ENCODE measurements at regions not wholly inside any gene's neighbourhood (a gene's known extent, or its start where the extent isn't known, plus 50 kb on each side); places are given as distances from the start of the nearest gene placed in this dataset.

DNA sequence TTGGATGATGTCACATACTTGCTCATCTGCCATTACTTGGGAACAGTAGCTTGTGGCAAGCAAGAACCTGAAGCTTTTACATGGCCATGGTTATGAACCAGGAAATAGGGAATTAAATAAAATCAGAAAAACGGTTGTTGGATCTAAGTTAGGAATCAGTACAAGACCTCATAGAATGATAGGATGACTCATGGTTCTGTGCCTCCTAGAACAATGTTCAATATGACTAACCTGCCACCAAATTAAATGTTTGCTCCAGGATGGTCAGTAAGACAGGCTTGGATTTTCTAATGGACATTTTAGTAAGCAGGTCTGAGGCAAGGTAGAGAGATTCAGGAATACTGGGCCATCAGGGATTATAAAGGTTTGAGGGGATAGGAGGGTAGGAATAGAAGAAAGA is 218.9 kb downstream of the PLOD2 start:
- H3K9ac ChIP-seq (ENCODE audit: low read length) = no peak overlapping the region
- H3K9me3 ChIP-seq (ENCODE audit: low read length) = no peaks in the 10 kb centered on the region
- no peaks in the 10 kb centered on the region for H4K20me1 ChIP-seq (ENCODE audit: insufficient read depth)
- no peaks in the 10 kb centered on the region for H3K9me2 ChIP-seq (ENCODE audit: insufficient read depth, low read length)
- H3K27me3 ChIP-seq (ENCODE audit: insufficient read depth, low read depth, low read length) = no peaks in the 10 kb centered on the region
- TF ChIP-seq EP300 (conservative IDR thresholded peaks at IDR 0.05; ENCODE audit: poor library complexity, severe bottlenecking) = no peak
- H3K4me3 ChIP-seq (ENCODE audit: low read length) = no peak overlapping the region
- no peak overlapping the region for H3K4me2 ChIP-seq (ENCODE audit: low read length)
- H3K36me3 ChIP-seq (ENCODE audit: insufficient read depth, low read length) = no peaks in the 10 kb centered on the region
- no peak overlapping the region for H2AFZ ChIP-seq (ENCODE audit: low read depth, low read length)
- H3K27ac ChIP-seq (ENCODE audit: low read length) = no peak overlapping the region
- no peaks in the 10 kb centered on the region for H3K79me2 ChIP-seq (replicated peaks; ENCODE audit: insufficient read depth, low read length)
- H3F3A ChIP-seq (ENCODE audit: insufficient read depth, low read length, poor library complexity, severe bottlenecking) = no peaks in the 10 kb centered on the region

DNA sequence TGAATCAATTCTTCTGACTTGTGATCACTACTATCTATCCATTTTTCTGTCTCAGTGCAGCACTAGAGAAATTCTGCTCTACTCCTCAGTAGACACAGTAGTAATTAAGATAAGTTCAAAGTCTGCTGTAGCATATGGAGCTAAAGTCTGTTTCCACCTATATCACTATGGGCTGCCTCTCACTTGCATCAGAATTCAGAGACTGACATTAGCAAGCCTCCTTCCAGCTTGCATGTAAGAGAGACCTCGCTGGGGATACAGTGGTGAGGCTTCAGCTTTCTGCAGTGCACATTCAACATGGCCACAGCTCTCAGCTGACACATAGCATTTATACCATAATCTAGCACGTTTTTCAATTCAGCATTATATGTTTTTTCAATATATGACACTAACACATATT is 217.0 kb downstream of the PLOD2 start:
- no peaks in the 10 kb centered on the region for H3K9me3 ChIP-seq (ENCODE audit: low read length)
- no peaks in the 10 kb centered on the region for H4K20me1 ChIP-seq (ENCODE audit: insufficient read depth)
- H3K79me2 ChIP-seq (replicated peaks; ENCODE audit: insufficient read depth, low read length) = no peaks in the 10 kb centered on the region
- H3K36me3 ChIP-seq (ENCODE audit: insufficient read depth, low read length) = no peaks in the 10 kb centered on the region
- H3K4me2 ChIP-seq (ENCODE audit: low read length) = no peak overlapping the region
- H3K9ac ChIP-seq (ENCODE audit: low read length) = no peak overlapping the region
- no peaks in the 10 kb centered on the region for H3K27me3 ChIP-seq (ENCODE audit: insufficient read depth, low read depth, low read length)
- H3K27ac ChIP-seq (ENCODE audit: low read length) = no peak overlapping the region
- TF ChIP-seq TAF1 (IDR thresholded peaks at IDR 0.05; ENCODE audit: low read depth) (no peak), POLR2AphosphoS5 (IDR thresholded peaks at IDR 0.05) (no peak), EP300 (conservative IDR thresholded peaks at IDR 0.05; ENCODE audit: poor library complexity, severe bottlenecking) (no peak), EZH2 (IDR thresholded peaks at IDR 0.05; ENCODE audit: borderline replicate concordance, insufficient read depth, low read length, poor library complexity, severe bottlenecking) (no peak), SMC3 (conservative IDR thresholded peaks at IDR 0.05; ENCODE audit: poor library complexity) (no peak), RAD21 (conservative IDR thresholded peaks at IDR 0.05) (no peak), MXI1 (conservative IDR thresholded peaks at IDR 0.05; ENCODE audit: poor library complexity, severe bottlenecking) (no peak)
- TF ChIP-seq, protein P1, sequence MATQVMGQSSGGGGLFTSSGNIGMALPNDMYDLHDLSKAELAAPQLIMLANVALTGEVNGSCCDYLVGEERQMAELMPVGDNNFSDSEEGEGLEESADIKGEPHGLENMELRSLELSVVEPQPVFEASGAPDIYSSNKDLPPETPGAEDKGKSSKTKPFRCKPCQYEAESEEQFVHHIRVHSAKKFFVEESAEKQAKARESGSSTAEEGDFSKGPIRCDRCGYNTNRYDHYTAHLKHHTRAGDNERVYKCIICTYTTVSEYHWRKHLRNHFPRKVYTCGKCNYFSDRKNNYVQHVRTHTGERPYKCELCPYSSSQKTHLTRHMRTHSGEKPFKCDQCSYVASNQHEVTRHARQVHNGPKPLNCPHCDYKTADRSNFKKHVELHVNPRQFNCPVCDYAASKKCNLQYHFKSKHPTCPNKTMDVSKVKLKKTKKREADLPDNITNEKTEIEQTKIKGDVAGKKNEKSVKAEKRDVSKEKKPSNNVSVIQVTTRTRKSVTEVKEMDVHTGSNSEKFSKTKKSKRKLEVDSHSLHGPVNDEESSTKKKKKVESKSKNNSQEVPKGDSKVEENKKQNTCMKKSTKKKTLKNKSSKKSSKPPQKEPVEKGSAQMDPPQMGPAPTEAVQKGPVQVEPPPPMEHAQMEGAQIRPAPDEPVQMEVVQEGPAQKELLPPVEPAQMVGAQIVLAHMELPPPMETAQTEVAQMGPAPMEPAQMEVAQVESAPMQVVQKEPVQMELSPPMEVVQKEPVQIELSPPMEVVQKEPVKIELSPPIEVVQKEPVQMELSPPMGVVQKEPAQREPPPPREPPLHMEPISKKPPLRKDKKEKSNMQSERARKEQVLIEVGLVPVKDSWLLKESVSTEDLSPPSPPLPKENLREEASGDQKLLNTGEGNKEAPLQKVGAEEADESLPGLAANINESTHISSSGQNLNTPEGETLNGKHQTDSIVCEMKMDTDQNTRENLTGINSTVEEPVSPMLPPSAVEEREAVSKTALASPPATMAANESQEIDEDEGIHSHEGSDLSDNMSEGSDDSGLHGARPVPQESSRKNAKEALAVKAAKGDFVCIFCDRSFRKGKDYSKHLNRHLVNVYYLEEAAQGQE (IDR thresholded peaks at IDR 0.05; ENCODE audit: borderline replicate concordance) = no peak
- TF ChIP-seq, protein P2, sequence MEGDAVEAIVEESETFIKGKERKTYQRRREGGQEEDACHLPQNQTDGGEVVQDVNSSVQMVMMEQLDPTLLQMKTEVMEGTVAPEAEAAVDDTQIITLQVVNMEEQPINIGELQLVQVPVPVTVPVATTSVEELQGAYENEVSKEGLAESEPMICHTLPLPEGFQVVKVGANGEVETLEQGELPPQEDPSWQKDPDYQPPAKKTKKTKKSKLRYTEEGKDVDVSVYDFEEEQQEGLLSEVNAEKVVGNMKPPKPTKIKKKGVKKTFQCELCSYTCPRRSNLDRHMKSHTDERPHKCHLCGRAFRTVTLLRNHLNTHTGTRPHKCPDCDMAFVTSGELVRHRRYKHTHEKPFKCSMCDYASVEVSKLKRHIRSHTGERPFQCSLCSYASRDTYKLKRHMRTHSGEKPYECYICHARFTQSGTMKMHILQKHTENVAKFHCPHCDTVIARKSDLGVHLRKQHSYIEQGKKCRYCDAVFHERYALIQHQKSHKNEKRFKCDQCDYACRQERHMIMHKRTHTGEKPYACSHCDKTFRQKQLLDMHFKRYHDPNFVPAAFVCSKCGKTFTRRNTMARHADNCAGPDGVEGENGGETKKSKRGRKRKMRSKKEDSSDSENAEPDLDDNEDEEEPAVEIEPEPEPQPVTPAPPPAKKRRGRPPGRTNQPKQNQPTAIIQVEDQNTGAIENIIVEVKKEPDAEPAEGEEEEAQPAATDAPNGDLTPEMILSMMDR (IDR thresholded peaks at IDR 0.05; ENCODE audit: poor library complexity, severe bottlenecking) = no peak
- H3F3A ChIP-seq (ENCODE audit: insufficient read depth, low read length, poor library complexity, severe bottlenecking) = no peaks in the 10 kb centered on the region
- no peaks in the 10 kb centered on the region for H3K9me2 ChIP-seq (ENCODE audit: insufficient read depth, low read length)
- H2AFZ ChIP-seq (ENCODE audit: low read depth, low read length) = no peak overlapping the region
- H3K4me3 ChIP-seq (ENCODE audit: low read length) = no peak overlapping the region

GRCh38 chr3:145951441-145951840 is 209.5 kb downstream of the PLOD2 start:
- Histone ChIP-seq H3K9me2 (ENCODE audit: insufficient read depth, low read length) (no peaks in the 10 kb centered on the region), H3K9me3 (ENCODE audit: low read length) (no peaks in the 10 kb centered on the region), H3K4me2 (ENCODE audit: low read length) (no peak overlapping the region), H3K27ac (ENCODE audit: low read length) (no peak overlapping the region), H3K4me3 (ENCODE audit: low read length) (no peak overlapping the region), H3K36me3 (ENCODE audit: insufficient read depth, low read length) (no peaks in the 10 kb centered on the region), H3K79me2 (replicated peaks; ENCODE audit: insufficient read depth, low read length) (no peaks in the 10 kb centered on the region), H3F3A (ENCODE audit: insufficient read depth, low read length, poor library complexity, severe bottlenecking) (no peaks in the 10 kb centered on the region), H2AFZ (ENCODE audit: low read depth, low read length) (no peak overlapping the region), H3K27me3 (ENCODE audit: insufficient read depth, low read depth, low read length) (no peaks in the 10 kb centered on the region), H4K20me1 (ENCODE audit: insufficient read depth) (no peaks in the 10 kb centered on the region), H3K9ac (ENCODE audit: low read length) (no peak overlapping the region)
- TF ChIP-seq POLR2AphosphoS5 (IDR thresholded peaks at IDR 0.05) (no peak), MXI1 (conservative IDR thresholded peaks at IDR 0.05; ENCODE audit: poor library complexity, severe bottlenecking) (no peak), EZH2 (IDR thresholded peaks at IDR 0.05; ENCODE audit: borderline replicate concordance, insufficient read depth, low read length, poor library complexity, severe bottlenecking) (no peak), TAF1 (IDR thresholded peaks at IDR 0.05; ENCODE audit: low read depth) (no peak), SMC3 (conservative IDR thresholded peaks at IDR 0.05; ENCODE audit: poor library complexity) (no peak), RAD21 (conservative IDR thresholded peaks at IDR 0.05) (no peak), EP300 (conservative IDR thresholded peaks at IDR 0.05; ENCODE audit: poor library complexity, severe bottlenecking) (no peak)
- TF ChIP-seq, protein P2 (IDR thresholded peaks at IDR 0.05; ENCODE audit: poor library complexity, severe bottlenecking) = no peak
- TF ChIP-seq, protein P1 (IDR thresholded peaks at IDR 0.05; ENCODE audit: borderline replicate concordance) = no peak
